MM.1S (cell line): ENCODE measurements at regions not wholly inside any gene's neighbourhood (a gene's known extent, or its start where the extent isn't known, plus 50 kb on each side); places are given as distances from the start of the nearest gene placed in this dataset.

Source experiments
- EZH2 ChIP-seq: fragments of 300-600 bp; sonication (generic); optimal IDR thresholded peaks from 2 replicates; pipeline ENCODE3; 2017; ENCODE audit warnings: low read depth, mild to moderate bottlenecking, antibody characterized with exemption, low read length, mixed read lengths
- EZH2phosphoT487 ChIP-seq: fragments of 300-600 bp; sonication (generic); IDR thresholded peaks from 2 replicates; pipeline ENCODE4 v1.6.1; 2018; ENCODE audit warnings: antibody characterized with exemption, low read length

- no peak for TF ChIP-seq EZH2phosphoT487
- no peak for TF ChIP-seq EZH2
Observed at GRCh38 chr12:125197326-125197725, 132.1 kb downstream of the AACS start.
